Panc1 (cell line): ENCODE measurements at regions not wholly inside any gene's neighbourhood (a gene's known extent, or its start where the extent isn't known, plus 50 kb on each side); places are given as distances from the start of the nearest gene placed in this dataset.

ENCODE experiments used
- POLR2AphosphoS5 ChIP-seq: IDR thresholded peaks from 2 replicates; pipeline ENCODE4 v1.6.1; 2012; ENCODE audit warnings: mild to moderate bottlenecking, low read depth, low read length, moderate library complexity
- SIN3A ChIP-seq: IDR thresholded peaks from 2 replicates; pipeline ENCODE4 v1.6.1; 2012; ENCODE audit warnings: low read depth, mild to moderate bottlenecking, low read length, moderate library complexity, borderline replicate concordance; ENCODE audit not compliant: insufficient read depth
- TF ChIP-seq, protein P1 (sequence below): fragments of 450-650 bp; IDR thresholded peaks from 2 replicates; pipeline ENCODE4 v1.5.1; 2017; ENCODE audit warnings: mild to moderate bottlenecking

GRCh38 chr4:124372916-124373315, 339.6 kb downstream of the ANKRD50 start:
- TF ChIP-seq POLR2AphosphoS5 (no peak), SIN3A (no peak)
- TF ChIP-seq, protein P1, sequence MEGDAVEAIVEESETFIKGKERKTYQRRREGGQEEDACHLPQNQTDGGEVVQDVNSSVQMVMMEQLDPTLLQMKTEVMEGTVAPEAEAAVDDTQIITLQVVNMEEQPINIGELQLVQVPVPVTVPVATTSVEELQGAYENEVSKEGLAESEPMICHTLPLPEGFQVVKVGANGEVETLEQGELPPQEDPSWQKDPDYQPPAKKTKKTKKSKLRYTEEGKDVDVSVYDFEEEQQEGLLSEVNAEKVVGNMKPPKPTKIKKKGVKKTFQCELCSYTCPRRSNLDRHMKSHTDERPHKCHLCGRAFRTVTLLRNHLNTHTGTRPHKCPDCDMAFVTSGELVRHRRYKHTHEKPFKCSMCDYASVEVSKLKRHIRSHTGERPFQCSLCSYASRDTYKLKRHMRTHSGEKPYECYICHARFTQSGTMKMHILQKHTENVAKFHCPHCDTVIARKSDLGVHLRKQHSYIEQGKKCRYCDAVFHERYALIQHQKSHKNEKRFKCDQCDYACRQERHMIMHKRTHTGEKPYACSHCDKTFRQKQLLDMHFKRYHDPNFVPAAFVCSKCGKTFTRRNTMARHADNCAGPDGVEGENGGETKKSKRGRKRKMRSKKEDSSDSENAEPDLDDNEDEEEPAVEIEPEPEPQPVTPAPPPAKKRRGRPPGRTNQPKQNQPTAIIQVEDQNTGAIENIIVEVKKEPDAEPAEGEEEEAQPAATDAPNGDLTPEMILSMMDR = no peak
